ENCODE measurements at regions not wholly inside any gene's neighbourhood (a gene's known extent, or its start where the extent isn't known, plus 50 kb on each side); places are given as distances from the start of the nearest gene placed in this dataset.

DNA sequence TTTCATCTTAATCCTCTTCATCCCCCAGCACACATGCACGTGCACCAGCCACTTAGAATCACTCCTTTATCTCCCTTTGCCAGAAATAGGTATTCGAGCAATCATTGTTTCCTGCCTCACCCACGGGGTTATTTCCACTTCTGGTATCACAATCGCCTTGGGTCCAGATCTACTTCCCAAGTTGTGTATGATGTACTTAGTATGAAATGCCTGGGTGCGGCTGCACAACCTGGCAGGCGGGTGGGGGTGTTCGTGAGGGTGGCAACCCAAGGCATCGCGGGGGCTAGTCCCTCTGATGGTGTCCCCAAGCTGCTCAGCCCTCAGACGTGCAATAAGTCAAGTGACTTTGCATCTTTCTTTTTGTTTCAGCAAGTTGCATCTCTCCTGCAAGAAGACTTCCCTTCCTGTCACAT is 475.6 kb downstream of the MIAT start:
- FAIRE-seq, result no peak
- TF ChIP-seq, protein P1, sequence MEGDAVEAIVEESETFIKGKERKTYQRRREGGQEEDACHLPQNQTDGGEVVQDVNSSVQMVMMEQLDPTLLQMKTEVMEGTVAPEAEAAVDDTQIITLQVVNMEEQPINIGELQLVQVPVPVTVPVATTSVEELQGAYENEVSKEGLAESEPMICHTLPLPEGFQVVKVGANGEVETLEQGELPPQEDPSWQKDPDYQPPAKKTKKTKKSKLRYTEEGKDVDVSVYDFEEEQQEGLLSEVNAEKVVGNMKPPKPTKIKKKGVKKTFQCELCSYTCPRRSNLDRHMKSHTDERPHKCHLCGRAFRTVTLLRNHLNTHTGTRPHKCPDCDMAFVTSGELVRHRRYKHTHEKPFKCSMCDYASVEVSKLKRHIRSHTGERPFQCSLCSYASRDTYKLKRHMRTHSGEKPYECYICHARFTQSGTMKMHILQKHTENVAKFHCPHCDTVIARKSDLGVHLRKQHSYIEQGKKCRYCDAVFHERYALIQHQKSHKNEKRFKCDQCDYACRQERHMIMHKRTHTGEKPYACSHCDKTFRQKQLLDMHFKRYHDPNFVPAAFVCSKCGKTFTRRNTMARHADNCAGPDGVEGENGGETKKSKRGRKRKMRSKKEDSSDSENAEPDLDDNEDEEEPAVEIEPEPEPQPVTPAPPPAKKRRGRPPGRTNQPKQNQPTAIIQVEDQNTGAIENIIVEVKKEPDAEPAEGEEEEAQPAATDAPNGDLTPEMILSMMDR (IDR thresholded peaks at IDR 0.05; ENCODE audit: insufficient read depth, missing control alignments), result no peak

DNA sequence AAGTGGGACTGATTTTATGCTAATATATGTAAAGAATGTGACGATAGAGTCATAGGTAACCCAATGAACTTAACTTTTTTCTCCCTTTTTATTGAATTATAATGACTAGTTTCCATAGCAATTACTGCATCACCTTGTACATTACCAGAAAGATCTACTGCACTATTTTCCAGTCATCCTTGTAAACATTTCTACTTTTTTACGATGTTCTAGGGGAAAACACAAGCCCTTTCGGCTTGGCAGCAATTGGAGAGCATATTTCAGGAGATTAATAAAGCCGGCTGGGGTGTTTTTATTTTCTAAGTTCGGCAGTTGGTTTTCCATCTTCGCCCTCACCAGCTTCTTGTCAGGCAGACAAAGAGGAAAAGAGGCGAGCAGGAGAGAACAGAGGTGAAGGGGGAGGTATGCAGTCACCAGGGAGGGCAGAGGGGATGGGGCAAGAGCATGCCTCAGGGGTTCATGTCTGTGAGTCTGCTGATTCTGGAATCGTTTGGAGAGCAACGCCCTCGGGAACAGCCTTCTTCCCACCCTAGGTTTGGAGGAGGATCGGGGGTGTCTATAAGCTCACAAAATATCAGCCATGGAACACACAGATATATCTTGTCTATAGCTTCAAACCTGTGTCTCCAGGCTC is 476.4 kb downstream of the MIAT start:
- TF ChIP-seq, protein P1 (IDR thresholded peaks at IDR 0.05; ENCODE audit: insufficient read depth, missing control alignments), result no peak
- no peak for FAIRE-seq
- DNase-seq (ENCODE audit: insufficient read length, low spot score), result no peak

More for the DNA sequence above, 475.6 kb downstream of the MIAT start:
- no peak for DNase-seq (ENCODE audit: insufficient read length, low spot score)

DNA sequence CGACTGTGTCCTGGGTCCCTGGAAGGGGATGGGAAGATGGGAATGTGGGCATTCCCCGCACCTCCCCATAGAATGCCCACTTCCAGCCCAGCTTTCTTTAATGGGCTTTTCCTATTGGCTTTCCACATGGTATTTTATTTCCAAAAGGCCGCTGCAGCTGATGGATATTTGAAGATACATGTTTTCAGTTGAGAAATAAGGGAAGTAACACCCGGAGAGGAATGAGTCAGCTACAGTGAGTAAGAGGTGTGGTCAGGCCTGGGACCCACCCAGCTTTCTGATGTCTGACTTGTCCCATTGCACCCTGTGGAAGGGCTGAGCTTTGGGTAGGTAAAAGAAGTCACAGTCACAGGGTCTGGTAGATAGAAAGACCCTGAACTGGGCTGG is 476.9 kb downstream of the MIAT start:
- FAIRE-seq (no peak), DNase-seq (ENCODE audit: insufficient read length, low spot score) (no peak)
- TF ChIP-seq, protein P1 (IDR thresholded peaks at IDR 0.05; ENCODE audit: insufficient read depth, missing control alignments), result no peak

DNA sequence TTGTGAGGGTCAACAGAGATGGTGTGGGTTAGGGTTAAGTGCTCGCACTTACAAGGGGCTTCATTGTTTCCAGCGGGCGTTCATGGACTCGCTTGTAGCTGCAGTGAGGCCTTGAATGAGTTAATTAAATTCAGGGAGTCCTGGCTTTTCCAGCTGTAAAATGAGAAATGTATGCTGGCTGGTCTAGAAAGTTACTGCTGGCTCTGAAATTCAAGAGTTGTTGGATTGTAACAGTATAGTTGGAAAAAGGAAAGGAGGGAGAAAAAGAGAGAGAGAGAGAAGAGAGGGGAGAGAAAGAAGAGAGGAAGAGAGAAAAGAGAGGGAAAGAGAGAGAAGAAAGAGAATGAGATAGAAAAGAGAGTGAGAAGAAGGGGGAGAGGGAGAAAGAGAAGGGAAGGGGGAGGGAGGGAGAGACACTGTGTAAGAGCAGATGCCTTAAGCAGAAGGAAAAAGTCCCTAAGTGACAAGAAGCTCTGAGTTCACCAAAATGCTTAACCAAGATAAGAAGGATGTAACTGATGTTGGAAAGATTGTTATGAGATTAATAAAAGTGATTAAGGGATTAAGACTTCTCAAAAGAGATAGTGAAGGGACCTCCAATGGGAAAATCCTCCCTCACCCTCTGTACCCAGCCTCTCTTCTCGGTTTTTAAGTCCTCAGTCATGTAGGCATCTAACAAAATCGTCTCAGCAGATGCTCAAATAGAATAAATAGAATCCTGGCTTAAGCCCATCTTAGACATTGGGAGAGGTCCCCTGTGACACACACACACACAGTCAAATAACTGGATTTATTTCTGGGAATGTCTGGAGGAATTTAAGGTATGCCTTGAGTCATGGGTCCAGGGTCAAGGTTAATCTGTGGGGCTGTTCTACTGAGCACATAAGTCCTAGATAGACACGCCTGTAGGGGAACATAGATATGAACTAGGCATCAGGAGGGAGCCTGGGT is 477.9 kb downstream of the MIAT start:
- DNase-seq (ENCODE audit: insufficient read length, low spot score), result no peak
- no peak for FAIRE-seq
- TF ChIP-seq, protein P1 (IDR thresholded peaks at IDR 0.05; ENCODE audit: insufficient read depth, missing control alignments), result no peak

DNA sequence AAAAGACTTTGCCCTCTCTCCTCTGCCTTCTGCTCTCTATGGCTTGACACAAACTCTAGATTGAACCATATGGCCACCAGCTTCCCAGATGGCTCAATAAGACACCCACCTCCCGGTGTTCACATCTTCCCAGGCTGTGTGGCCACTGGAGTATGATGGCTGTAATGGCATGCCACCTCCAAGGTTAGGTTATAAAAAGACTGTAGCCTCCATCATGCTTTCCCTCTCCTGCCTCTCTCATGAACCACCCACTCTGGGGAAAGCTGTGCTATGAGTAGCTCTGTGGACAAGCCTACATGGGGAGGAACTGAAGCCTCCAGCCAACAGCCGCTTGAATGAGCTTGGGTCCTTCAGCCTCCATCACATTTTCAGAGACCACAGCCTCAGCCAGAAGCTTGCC is 479.2 kb downstream of the MIAT start:
- FAIRE-seq (no peak), DNase-seq (ENCODE audit: insufficient read length, low spot score) (no peak)
- TF ChIP-seq, protein P1 (IDR thresholded peaks at IDR 0.05; ENCODE audit: insufficient read depth, missing control alignments), result no peak

DNA sequence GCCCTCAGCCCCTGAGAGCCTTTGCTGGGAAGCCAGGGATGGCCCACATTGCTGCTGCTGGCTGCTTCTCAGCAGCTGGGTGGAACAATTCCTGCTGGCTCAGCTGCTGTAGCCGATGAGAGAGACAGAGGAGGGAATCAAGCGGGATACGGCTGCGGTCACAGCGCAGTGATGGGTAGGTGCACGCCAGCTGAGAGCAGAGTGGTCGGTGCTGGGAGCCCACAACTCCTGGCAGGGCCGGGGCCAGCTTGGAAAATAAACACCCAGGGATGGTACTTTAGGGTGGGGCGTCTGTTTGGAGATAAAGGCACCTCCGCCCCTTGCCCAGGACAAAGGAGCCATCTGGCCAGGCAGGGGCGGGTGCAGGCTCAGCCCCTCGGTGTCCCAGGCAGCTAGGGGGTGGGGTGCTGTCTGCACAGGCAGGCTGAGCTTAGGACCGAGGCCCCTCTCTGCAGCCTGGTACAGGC is 480.5 kb downstream of the MIAT start:
- FAIRE-seq (no peak), DNase-seq (ENCODE audit: insufficient read length, low spot score) (no peak)
- TF ChIP-seq, protein P1 (IDR thresholded peaks at IDR 0.05; ENCODE audit: insufficient read depth, missing control alignments), result no peak

All from D721Med (cell line).